H1 (cell line): ENCODE measurements at regions not wholly inside any gene's neighbourhood (a gene's known extent, or its start where the extent isn't known, plus 50 kb on each side); places are given as distances from the start of the nearest gene placed in this dataset.

Experiments used
- CTCF ChIA-PET: fragments of 300-600 bp; sonication (Branson Sonifier 250); formaldehyde crosslinking; loops from one replicate; lab custom pipeline; 2021; ENCODE audit not compliant: partially characterized antibody; lab: Charles Lee
- POLR2A ChIA-PET: fragments of 300-600 bp; sonication (Branson Sonifier 250); formaldehyde crosslinking; loops from one replicate; lab custom pipeline; 2021; ENCODE audit warnings: inconsistent platforms; ENCODE audit not compliant: partially characterized antibody; lab: Charles Lee
- DNase-seq, 2 experiments: peaks; one replicate each; pipeline versions ENCODE4 v3.0.0 to v3.0.0-alpha.2; 2010 to 2022; ENCODE audit warnings: low spot score in 2 of 2, low read depth in 1 of 2, mixed read lengths in 1 of 2
- FAIRE-seq: peaks from 2 replicates; lab custom pipeline; 2011; peaks lifted over from hg19 to GRCh38; lab: Jason Lieb, UNC
- H2AFZ ChIP-seq: 2 replicates; pipeline ENCODE4 v1.8.1; 2012; ENCODE audit warnings: low read length, inconsistent platforms
- H2AK5ac ChIP-seq: 2 replicates; pipeline ENCODE4 v1.6.1; 2013; ENCODE audit warnings: low read depth, low read length
- H2BK120ac ChIP-seq: replicated peaks from 2 replicates; pipeline ENCODE3; 2013; ENCODE audit warnings: low read depth, low read length, inconsistent platforms
- H2BK12ac ChIP-seq: 2 replicates; pipeline ENCODE4 v1.6.1; 2013; ENCODE audit warnings: low read depth, low read length
- H2BK15ac ChIP-seq: 2 replicates; pipeline ENCODE4 v1.6.1; 2013; ENCODE audit warnings: low read length
- H2BK20ac ChIP-seq: 2 replicates; pipeline ENCODE4 v1.6.1; 2013; ENCODE audit warnings: low read length
- H2BK5ac ChIP-seq: 2 replicates; pipeline ENCODE4 v1.6.1; 2013; ENCODE audit warnings: low read depth, low read length
- H3K14ac ChIP-seq: 2 replicates; pipeline ENCODE4 v1.6.1; 2013; ENCODE audit warnings: inconsistent platforms; ENCODE audit not compliant: insufficient read length
- H3K18ac ChIP-seq: 2 replicates; pipeline ENCODE4 v1.6.1; 2013; ENCODE audit warnings: low read length; ENCODE audit errors: extremely low read depth
- H3K23ac ChIP-seq: 2 replicates; pipeline ENCODE4 v1.6.1; 2013; ENCODE audit warnings: inconsistent platforms; ENCODE audit not compliant: insufficient read length
- H3K23me2 ChIP-seq: 2 replicates; pipeline ENCODE4 v1.6.1; 2013; ENCODE audit warnings: low read depth, low read length
- H3K27ac ChIP-seq: 2 replicates; pipeline ENCODE4 v1.6.1; 2011; ENCODE audit warnings: low read depth, low read length, inconsistent platforms
- H3K27me3 ChIP-seq, 4 experiments: replicated peaks in 1 of 4; 1 replicate in 1 of 4; 2 replicates in 3 of 4; pipeline versions ENCODE4 v1.6.1 to v1.8.1; 2011 to 2013; ENCODE audit warnings: low read length in 3 of 4, mild to moderate bottlenecking in 3 of 4, inconsistent platforms in 2 of 4, mixed read lengths in 2 of 4, moderate library complexity in 1 of 4; ENCODE audit not compliant: control insufficient read depth in 3 of 4, insufficient read depth in 3 of 4; ENCODE audit errors: extremely low read depth in 1 of 4
- H3K36me3 ChIP-seq, 4 experiments: 2 replicates each; pipeline versions ENCODE4 v1.6.1 to v1.8.1; 2011 to 2013; ENCODE audit warnings: mild to moderate bottlenecking in 4 of 4, low read length in 3 of 4, moderate library complexity in 2 of 4, control low read depth in 1 of 4, inconsistent platforms in 1 of 4; ENCODE audit not compliant: insufficient read depth in 4 of 4, control insufficient read depth in 2 of 4
- H3K4ac ChIP-seq: replicated peaks from 2 replicates; pipeline ENCODE3; 2013; ENCODE audit warnings: low read length, low read depth, mixed read lengths, inconsistent platforms; ENCODE audit not compliant: insufficient read length
- H3K4me1 ChIP-seq, 4 experiments: replicated peaks in 1 of 4; 1 replicate in 1 of 4; 2 replicates in 3 of 4; pipeline versions ENCODE4 v1.6.1 to v1.8.1; 2011 to 2013; ENCODE audit warnings: low read length in 3 of 4, inconsistent platforms in 2 of 4, mixed read lengths in 1 of 4; ENCODE audit not compliant: insufficient read depth in 4 of 4, control insufficient read depth in 3 of 4
- H3K4me2 ChIP-seq, 2 experiments: 2 replicates each; pipeline versions ENCODE4 v1.6.1 to v1.8.1; 2011 to 2013; ENCODE audit warnings: low read depth in 2 of 2, low read length in 2 of 2, control low read depth in 1 of 2, inconsistent platforms in 1 of 2, mild to moderate bottlenecking in 1 of 2; ENCODE audit not compliant: insufficient read depth in 1 of 2
- H3K4me3 ChIP-seq, 4 experiments: fragments of 200-600, 300-600 bp in 1 of 4; sonication (generic), shearing (Covaris generic), sonication (Bioruptor Twin) in 1 of 4; 2 replicates each; pipeline versions ENCODE4 v1.5.1 to v1.8.1; 2011 to 2016; ENCODE audit warnings: low read length in 4 of 4, low read depth in 3 of 4, control low read depth in 2 of 4, inconsistent platforms in 2 of 4, mild to moderate bottlenecking in 2 of 4, mixed read lengths in 1 of 4, moderate library complexity in 1 of 4; ENCODE audit not compliant: insufficient read depth in 2 of 4; ENCODE audit errors: extremely low read depth in 1 of 4
- H3K56ac ChIP-seq: replicated peaks from 2 replicates; pipeline ENCODE3; 2013; ENCODE audit warnings: low read depth, mild to moderate bottlenecking, mixed read lengths, low read length, inconsistent platforms; ENCODE audit not compliant: insufficient read length
- H3K79me1 ChIP-seq: 2 replicates; pipeline ENCODE4 v1.6.1; 2013; ENCODE audit warnings: low read depth, low read length, control low read depth
- H3K79me2 ChIP-seq, 2 experiments: 2 replicates each; pipeline versions ENCODE4 v1.6.1 to v1.8.1; 2012 to 2013; ENCODE audit warnings: low read length in 2 of 2, mild to moderate bottlenecking in 2 of 2, inconsistent platforms in 1 of 2; ENCODE audit not compliant: insufficient read depth in 2 of 2, control insufficient read depth in 1 of 2
- H3K9ac ChIP-seq, 4 experiments: replicated peaks in 1 of 4; 1 replicate in 1 of 4; 2 replicates in 3 of 4; pipeline versions ENCODE4 v1.6.1 to v1.8.1; 2011 to 2013; ENCODE audit warnings: low read depth in 3 of 4, low read length in 3 of 4, control low read depth in 2 of 4, mild to moderate bottlenecking in 2 of 4, moderate library complexity in 2 of 4, inconsistent platforms in 1 of 4; ENCODE audit errors: extremely low read depth in 1 of 4
- H3K9me3 ChIP-seq, 2 experiments: 2 replicates each; pipeline versions ENCODE4 v1.6.1 to v1.8.1; 2012 to 2013; ENCODE audit warnings: mild to moderate bottlenecking in 2 of 2, moderate library complexity in 2 of 2, control low read depth in 1 of 2, inconsistent platforms in 1 of 2, low read depth in 1 of 2, low read length in 1 of 2, mixed read lengths in 1 of 2; ENCODE audit not compliant: insufficient read depth in 2 of 2
- H4K20me1 ChIP-seq, 2 experiments: replicated peaks in 1 of 2; 2 replicates each; pipeline versions ENCODE3 to v1.8.1; 2011 to 2013; ENCODE audit warnings: inconsistent platforms in 2 of 2, low read length in 2 of 2, mild to moderate bottlenecking in 1 of 2; ENCODE audit not compliant: insufficient read depth in 2 of 2, control insufficient read depth in 1 of 2
- H4K5ac ChIP-seq: 2 replicates; pipeline ENCODE4 v1.6.1; 2013; ENCODE audit warnings: low read length, low read depth, mixed read lengths, inconsistent platforms; ENCODE audit not compliant: insufficient read length
- H4K8ac ChIP-seq: 2 replicates; pipeline ENCODE4 v1.8.0; 2013; ENCODE audit warnings: mild to moderate bottlenecking, moderate library complexity, low read length, inconsistent platforms; ENCODE audit not compliant: insufficient read depth; ENCODE audit errors: extremely low read depth
- H4K91ac ChIP-seq: replicated peaks from 2 replicates; pipeline ENCODE3; 2013; ENCODE audit warnings: low read length, mixed read lengths, inconsistent platforms; ENCODE audit not compliant: insufficient read length
- CHD7 ChIP-seq: fragments of 300-600 bp; sonication (generic); IDR thresholded peaks from 2 replicates; pipeline ENCODE4 v1.7.1; 2012; ENCODE audit warnings: low read length, moderate library complexity, mild to moderate bottlenecking, inconsistent platforms; ENCODE audit not compliant: insufficient replicate concordance
- WGBS, 2 experiments: shearing (Covaris generic) in 1 of 2; methylation state at CpG; one replicate each; pipeline versions ENCODE4 v1.1.6 to v1.1.7; 2013 to 2015; ENCODE audit warnings: low lambda C conversion rate in 2 of 2, mixed read lengths in 2 of 2, inconsistent platforms in 1 of 2, low coverage in 1 of 2, missing lambda C conversion rate in 1 of 2; ENCODE audit not compliant: insufficient replicate concordance in 2 of 2, insufficient coverage in 1 of 2, insufficient read length in 1 of 2; ENCODE audit errors: extremely low coverage in 1 of 2, missing lambda C conversion rate in 1 of 2; 5-methylcytosine and 5-hydroxymethylcytosine counted together

DNA sequence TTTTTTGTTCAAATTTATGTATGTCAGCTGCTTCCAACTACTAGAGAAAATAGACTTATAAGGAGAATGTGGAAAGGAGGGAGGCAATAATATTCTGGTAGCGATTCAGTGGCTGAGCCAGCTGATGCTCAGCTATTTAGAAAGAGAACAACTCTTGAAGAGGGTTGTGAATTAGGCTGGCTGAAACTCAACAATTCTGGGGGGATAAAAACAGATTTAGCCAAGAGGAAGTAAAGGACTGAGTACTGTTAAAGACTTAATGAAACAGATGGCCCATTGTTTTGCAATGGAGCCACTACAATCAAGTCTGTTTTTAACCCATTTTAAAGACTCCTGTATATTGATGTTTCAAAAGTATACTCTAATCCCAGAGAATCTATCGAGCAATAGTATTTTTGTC lies 1058.9 kb downstream of the C4orf33 start:
- no peaks in the 10 kb centered on the region for H3K9me3 ChIP-seq
- TF ChIP-seq CHD7: no peak

More for the DNA sequence above, 1058.9 kb downstream of the C4orf33 start:
- FAIRE-seq (no peak), DNase-seq (no peak)
- Histone ChIP-seq H2BK5ac (no peak overlapping the region), H3K56ac (no peak overlapping the region), H2AK5ac (no peak overlapping the region), H3K4me3 (no peak overlapping the region), H3K79me1 (no peaks in the 10 kb centered on the region), H4K5ac (no peak overlapping the region), H3K36me3 (no peaks in the 10 kb centered on the region), H3K23me2 (no peaks in the 10 kb centered on the region), H4K91ac (no peak overlapping the region), H2BK12ac (no peak overlapping the region), H3K79me2 (no peaks in the 10 kb centered on the region), H4K20me1 (no peaks in the 10 kb centered on the region), H3K14ac (no peak overlapping the region), H2AFZ (no peak overlapping the region), H3K23ac (no peak overlapping the region), H3K4me2 (no peak overlapping the region), H4K8ac (no peak overlapping the region), H3K4me1 (no peaks in the 10 kb centered on the region), H2BK20ac (no peak overlapping the region), H3K27ac (no peak overlapping the region), H3K18ac (no peak overlapping the region), H2BK120ac (no peak overlapping the region), H3K27me3 (no peaks in the 10 kb centered on the region), H3K4ac (no peak overlapping the region), H3K9ac (no peak overlapping the region), H2BK15ac (no peak overlapping the region)
- ChIA-PET POLR2A (interaction anchor here (1.1 kb wide), 1 partner anchor 129 kb away, joined by 3 read pairs; no protein-coding TSS in a partner anchor), CTCF (interaction anchor here (1.3 kb wide), 1 partner anchor 8 kb away, joined by 5 read pairs; no protein-coding TSS in a partner anchor)
- WGBS, 2 experiments: 87% methylated on average over 2 of the region's 2 CpGs; no CpG with 5 or more reads in 1 of the 2 experiments
